IMR-90 (cell line): ENCODE measurements at regions not wholly inside any gene's neighbourhood (a gene's known extent, or its start where the extent isn't known, plus 50 kb on each side); places are given as distances from the start of the nearest gene placed in this dataset.

Source experiments
- CTCF ChIP-seq: conservative IDR thresholded peaks from 2 replicates; pipeline ENCODE4 v1.5.1; 2012; ENCODE audit warnings: mild to moderate bottlenecking, low read depth, low read length, improper control_type of control experiment
- MAFK ChIP-seq: IDR thresholded peaks from 2 replicates; pipeline ENCODE4 v1.6.1; 2012; ENCODE audit warnings: low read depth, low read length, improper control_type of control experiment
- MXI1 ChIP-seq: IDR thresholded peaks from 2 replicates; pipeline ENCODE4 v1.6.1; 2012; ENCODE audit warnings: low read depth, mild to moderate bottlenecking, low read length, moderate library complexity, borderline replicate concordance
- POLR2A ChIP-seq: IDR thresholded peaks from 2 replicates; pipeline ENCODE4 v1.6.1; 2012; ENCODE audit warnings: mild to moderate bottlenecking, low read depth, low read length
- RAD21 ChIP-seq: IDR thresholded peaks from 2 replicates; pipeline ENCODE4 v1.6.1; 2012; ENCODE audit warnings: low read length, improper control_type of control experiment
- SMC3 ChIP-seq: fragments of 150-350 bp; IDR thresholded peaks from 2 replicates; pipeline ENCODE4 v1.6.1; 2016; ENCODE audit warnings: low read depth, mild to moderate bottlenecking, antibody characterized with exemption, low read length, moderate library complexity
- TF ChIP-seq, protein P1 (sequence below): fragments of 150-350 bp; IDR thresholded peaks from 2 replicates; pipeline ENCODE4 v1.6.1; 2017; ENCODE audit warnings: mild to moderate bottlenecking, antibody characterized with exemption, low read length, low read depth

GRCh38 chr2:15750433-15750814 lies 158.8 kb downstream of the DDX1 start:
- no peak for TF ChIP-seq RAD21
- no peak for TF ChIP-seq POLR2A
- TF ChIP-seq CTCF: no peak
- TF ChIP-seq, protein P1, sequence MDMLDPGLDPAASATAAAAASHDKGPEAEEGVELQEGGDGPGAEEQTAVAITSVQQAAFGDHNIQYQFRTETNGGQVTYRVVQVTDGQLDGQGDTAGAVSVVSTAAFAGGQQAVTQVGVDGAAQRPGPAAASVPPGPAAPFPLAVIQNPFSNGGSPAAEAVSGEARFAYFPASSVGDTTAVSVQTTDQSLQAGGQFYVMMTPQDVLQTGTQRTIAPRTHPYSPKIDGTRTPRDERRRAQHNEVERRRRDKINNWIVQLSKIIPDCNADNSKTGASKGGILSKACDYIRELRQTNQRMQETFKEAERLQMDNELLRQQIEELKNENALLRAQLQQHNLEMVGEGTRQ: no peak
- no peak for TF ChIP-seq SMC3
- no peak for TF ChIP-seq MXI1
- no peak for TF ChIP-seq MAFK
